Stomach (tissue), 8 donors: ENCODE measurements at regions not wholly inside any gene's neighbourhood (a gene's known extent, or its start where the extent isn't known, plus 50 kb on each side); places are given as distances from the start of the nearest gene placed in this dataset.

Experiments
- DNase-seq, 2 donors: peaks; one replicate each; pipeline versions ENCODE4 v3.0.0 to v3.0.0-alpha.2; 2013 to 2019
- H3K27ac ChIP-seq, 5 donors: fragments of 200-600 bp in 4 of 5; sonication (generic) in 4 of 5; one replicate each; pipeline ENCODE4 v1.5.1; 2013 to 2019; ENCODE audit warnings: mild to moderate bottlenecking in 1 of 5, moderate library complexity in 1 of 5
- H3K27me3 ChIP-seq, 3 donors: fragments of 200-600 bp; sonication (generic); one replicate each; pipeline ENCODE4 v1.5.1; 2017 to 2019; ENCODE audit warnings: mixed run types in 1 of 3
- H3K36me3 ChIP-seq, 4 donors: fragments of 200-600 bp; sonication (generic); 1 replicate in 3 of 4; 2 replicates in 1 of 4; pipeline ENCODE4 v1.5.1; 2016 to 2019
- H3K4me1 ChIP-seq, 4 donors: fragments of 200-600 bp; sonication (generic); one replicate each; pipeline ENCODE4 v1.5.1; 2016 to 2019
- H3K4me3 ChIP-seq, 4 donors: fragments of 200-600 bp; sonication (generic) in 3 of 4; one replicate each; pipeline ENCODE4 v1.5.1; 2016 to 2019; ENCODE audit warnings: mild to moderate bottlenecking in 1 of 4
- H3K9me3 ChIP-seq, 4 donors: fragments of 200-600 bp; sonication (generic); one replicate each; pipeline ENCODE4 v1.5.1; 2016 to 2019
- EP300 ChIP-seq: sonication (generic); formaldehyde crosslinking; IDR thresholded peaks from one replicate; pipeline ENCODE4 v1.6.1; 2017; ENCODE audit warnings: antibody characterized with exemption
- POLR2A ChIP-seq, 4 donors: fragments of 450-650 bp; IDR thresholded peaks; one replicate each; pipeline ENCODE4 v1.6.1; 2016; ENCODE audit warnings: antibody characterized with exemption in 4 of 4, control low read depth in 2 of 4, mild to moderate bottlenecking in 1 of 4, moderate library complexity in 1 of 4
- POLR2AphosphoS5 ChIP-seq, 3 donors: sonication (generic); formaldehyde crosslinking; IDR thresholded peaks; one replicate each; pipeline ENCODE4 v1.6.1; 2016; ENCODE audit warnings: antibody characterized with exemption in 3 of 3
- whole genome bisulfite sequencing, 5 donors: extraction: QIAGEN DNeasy Blood & Tissue Kit in 3 of 5; methylation state at CpG; one replicate each; pipeline versions ENCODE4 v1.1.5 to v1.1.7; 2013 to 2018; 5-methylcytosine and 5-hydroxymethylcytosine counted together
- intact Hi-C: fragments of 100-400 bp; cut with DNase I; formaldehyde crosslinking; loops from one replicate; pipeline ENCODE4 v1.15.1; 2023; ENCODE audit warnings: low total_unique reads
- TF ChIP-seq, protein P1 (sequence below), 7 experiments: fragments of 450-650 bp in 4 of 7; fragments of 200-600 bp in 3 of 7; sonication (generic) in 3 of 7; IDR thresholded peaks; one replicate each; pipeline ENCODE4 v1.5.1; 2016 to 2019; ENCODE audit warnings: antibody characterized with exemption in 7 of 7, control low read depth in 2 of 7, mild to moderate bottlenecking in 1 of 7
- donor health status: healthy with polysubstance abuse.
- donor health status: Bipolar disorder and iron deficiency.
- donor health status: healthy.

DNA sequence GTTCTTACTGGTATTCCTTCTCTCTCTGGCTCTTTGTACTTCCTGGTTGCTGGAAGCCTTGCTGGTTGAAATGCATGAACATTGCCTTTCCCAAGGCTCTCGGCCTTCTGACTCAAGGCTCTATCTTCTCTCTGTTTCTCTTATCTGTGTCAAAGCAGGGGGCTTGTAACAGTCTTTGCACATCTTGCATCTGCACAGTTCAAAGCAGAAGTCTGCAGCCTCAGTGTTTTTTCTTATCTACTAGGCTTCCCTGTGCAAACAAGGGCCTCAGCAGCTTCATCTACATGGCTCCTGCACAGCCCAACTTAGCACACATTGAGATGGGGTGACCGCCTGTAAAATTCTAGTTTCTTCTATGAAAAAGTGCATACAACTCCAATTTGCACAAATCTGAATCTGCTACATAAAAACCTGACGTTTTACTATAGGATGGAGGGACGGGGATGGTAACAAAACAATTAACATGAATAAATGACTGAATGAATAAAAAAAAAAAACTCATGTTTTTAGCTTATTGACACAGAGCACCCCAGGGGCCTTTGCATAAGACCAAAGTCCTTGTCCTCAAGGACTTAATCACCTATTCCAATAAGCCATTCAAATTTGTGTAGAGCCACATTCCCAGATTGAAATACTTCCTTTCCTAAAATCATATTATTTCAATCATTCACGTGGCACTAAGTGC is 458.3 kb downstream of the LMO4 start:
- TF ChIP-seq POLR2AphosphoS5 (IDR thresholded peaks at IDR 0.05) (no peak), POLR2A (IDR thresholded peaks at IDR 0.05) (no peak), EP300 (no peak)
- TF ChIP-seq, protein P1, sequence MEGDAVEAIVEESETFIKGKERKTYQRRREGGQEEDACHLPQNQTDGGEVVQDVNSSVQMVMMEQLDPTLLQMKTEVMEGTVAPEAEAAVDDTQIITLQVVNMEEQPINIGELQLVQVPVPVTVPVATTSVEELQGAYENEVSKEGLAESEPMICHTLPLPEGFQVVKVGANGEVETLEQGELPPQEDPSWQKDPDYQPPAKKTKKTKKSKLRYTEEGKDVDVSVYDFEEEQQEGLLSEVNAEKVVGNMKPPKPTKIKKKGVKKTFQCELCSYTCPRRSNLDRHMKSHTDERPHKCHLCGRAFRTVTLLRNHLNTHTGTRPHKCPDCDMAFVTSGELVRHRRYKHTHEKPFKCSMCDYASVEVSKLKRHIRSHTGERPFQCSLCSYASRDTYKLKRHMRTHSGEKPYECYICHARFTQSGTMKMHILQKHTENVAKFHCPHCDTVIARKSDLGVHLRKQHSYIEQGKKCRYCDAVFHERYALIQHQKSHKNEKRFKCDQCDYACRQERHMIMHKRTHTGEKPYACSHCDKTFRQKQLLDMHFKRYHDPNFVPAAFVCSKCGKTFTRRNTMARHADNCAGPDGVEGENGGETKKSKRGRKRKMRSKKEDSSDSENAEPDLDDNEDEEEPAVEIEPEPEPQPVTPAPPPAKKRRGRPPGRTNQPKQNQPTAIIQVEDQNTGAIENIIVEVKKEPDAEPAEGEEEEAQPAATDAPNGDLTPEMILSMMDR (IDR thresholded peaks at IDR 0.05) = no peak
- intact Hi-C loops = no loop called here

DNA sequence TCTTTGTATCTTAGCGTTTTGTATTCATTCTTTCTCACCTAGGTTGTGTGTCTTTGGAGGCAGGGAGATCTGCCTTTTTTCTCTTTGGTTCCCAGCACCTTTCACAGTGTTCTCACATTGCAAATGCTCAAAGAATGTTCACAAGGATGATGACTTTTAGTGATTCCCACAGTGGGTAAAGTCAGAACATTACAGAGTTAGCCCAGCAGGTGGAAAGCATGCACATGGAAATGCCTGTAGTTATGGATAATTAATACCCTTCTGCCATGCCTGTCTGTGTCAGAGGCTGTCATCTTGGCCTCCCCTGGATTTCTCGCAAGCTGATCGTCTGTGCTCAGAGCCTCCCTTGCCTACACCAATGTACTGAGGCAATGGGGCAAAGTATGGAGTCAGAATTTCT is 458.9 kb downstream of the LMO4 start:
- Histone ChIP-seq H3K9me3 (no peaks in the 10 kb centered on the region), H3K27me3 (no peaks in the 10 kb centered on the region), H3K4me3 (no peak overlapping the region), H3K27ac (peak overlapping the region in 1 of 5 donors; percentile 43), H3K36me3 (no peaks in the 10 kb centered on the region), H3K4me1 (peaks cover 0 to 22% (median 15%) of the 10 kb centered on the region in 4 donors)
- intact Hi-C loops = no loop called here
- DNase-seq = no peak
- 29 to 50% (median 42%) methylated on average over 3 of the region's 3 CpGs for WGBS, 5 donors
- TF ChIP-seq EP300 = no peak
- TF ChIP-seq, protein P1 (IDR thresholded peaks at IDR 0.05) = peak in 1 of 7 experiments; percentile 16

More for the DNA sequence above, 458.3 kb downstream of the LMO4 start:
- Histone ChIP-seq H3K27me3 (no peaks in the 10 kb centered on the region), H3K36me3 (no peaks in the 10 kb centered on the region), H3K4me1 (peaks cover 0 to 27% (median 17%) of the 10 kb centered on the region in 4 donors), H3K27ac (peak overlapping the region in 1 of 5 donors; percentile 50), H3K9me3 (no peaks in the 10 kb centered on the region), H3K4me3 (no peak overlapping the region)
- DNase-seq = no peak
- 38 to 60% (median 52%) methylated on average over 5 of the region's 5 CpGs for WGBS, 5 donors

DNA sequence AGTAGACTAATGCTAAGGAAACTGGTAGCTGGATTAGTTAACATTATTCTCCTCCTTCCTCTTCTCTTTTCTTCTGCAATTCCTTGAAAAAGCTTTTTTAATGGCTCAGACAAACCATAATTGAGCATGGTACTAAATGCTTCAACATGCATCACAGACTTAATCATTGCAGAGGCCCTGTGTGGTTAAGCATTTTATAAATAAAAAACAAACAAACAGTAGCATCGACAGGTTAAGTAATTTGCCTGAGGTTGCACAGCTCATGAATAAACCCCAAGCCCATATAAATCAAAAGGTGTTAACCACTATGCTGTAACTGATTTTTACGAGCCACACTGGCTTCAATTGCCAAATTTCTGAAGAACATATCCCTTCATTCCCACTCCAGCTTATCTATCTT is 462.1 kb downstream of the LMO4 start:
- Histone ChIP-seq H3K4me3 (no peak overlapping the region), H3K9me3 (no peaks in the 10 kb centered on the region), H3K4me1 (peaks cover 0 to 32% (median 25%) of the 10 kb centered on the region in 4 donors), H3K36me3 (no peaks in the 10 kb centered on the region), H3K27ac (no peak overlapping the region), H3K27me3 (no peaks in the 10 kb centered on the region)
- TF ChIP-seq, protein P1 (IDR thresholded peaks at IDR 0.05) = no peak
- TF ChIP-seq EP300 = no peak
- no peak for TF ChIP-seq POLR2AphosphoS5 (IDR thresholded peaks at IDR 0.05)
- no peak for TF ChIP-seq POLR2A (IDR thresholded peaks at IDR 0.05)
- DNase-seq = no peak
- intact Hi-C loops = no loop called here
- WGBS, 5 donors = 82 to 93% (median 88%) methylated on average over 2 of the region's 2 CpGs

DNA sequence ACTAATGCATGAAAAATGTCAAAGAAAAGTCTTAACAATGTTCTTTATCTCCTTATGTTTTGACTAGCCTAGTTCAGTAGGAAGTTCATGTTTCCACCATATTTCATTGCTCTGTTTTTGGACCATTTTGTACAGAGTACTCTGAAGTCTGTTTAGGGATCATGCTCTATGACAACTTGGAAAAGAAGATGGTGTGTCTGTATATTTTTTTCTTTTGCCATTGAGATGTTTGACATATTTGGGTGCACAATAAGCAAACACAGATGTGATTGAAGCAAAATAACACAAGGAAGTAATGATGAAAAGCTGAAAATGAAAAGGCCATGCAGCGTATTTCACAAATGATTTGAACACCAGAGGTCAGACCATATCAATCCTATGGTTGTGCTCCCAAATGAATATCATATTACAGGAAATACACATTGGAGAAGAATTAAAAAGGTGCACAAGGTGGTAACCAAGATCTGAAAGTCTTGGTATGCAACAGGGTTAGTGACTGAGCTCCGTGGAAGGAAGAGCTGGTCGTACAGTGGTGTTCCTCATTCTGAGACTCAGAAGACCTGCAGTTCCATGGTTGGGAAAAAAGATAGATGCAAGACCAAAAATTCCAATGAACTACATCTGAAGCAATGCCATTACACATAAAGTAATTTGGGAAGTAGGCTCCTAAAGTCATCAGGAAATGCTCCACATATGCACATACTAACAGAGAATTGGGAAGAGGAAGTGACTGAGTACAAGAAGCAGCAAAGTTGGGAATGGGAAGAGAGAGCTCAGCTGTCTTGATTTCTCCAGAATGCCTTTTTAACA is 463.5 kb downstream of the LMO4 start:
- TF ChIP-seq EP300 = no peak
- no peak for TF ChIP-seq POLR2AphosphoS5 (IDR thresholded peaks at IDR 0.05)
- no peak for TF ChIP-seq POLR2A (IDR thresholded peaks at IDR 0.05)
- TF ChIP-seq, protein P1 (IDR thresholded peaks at IDR 0.05) = peak in 1 of 7 experiments; percentile 23
- H3K4me1 ChIP-seq = peaks cover 7 to 32% (median 21%) of the 10 kb centered on the region in 4 donors
- intact Hi-C loops = no loop called here
- no peak for DNase-seq
- no peaks in the 10 kb centered on the region for H3K27me3 ChIP-seq
- 52 to 79% (median 67%) methylated on average over 3 of the region's 3 CpGs for WGBS, 5 donors
- no peak overlapping the region for H3K4me3 ChIP-seq
- no peaks in the 10 kb centered on the region for H3K9me3 ChIP-seq
- no peak overlapping the region for H3K27ac ChIP-seq
- H3K36me3 ChIP-seq = no peaks in the 10 kb centered on the region
